Activated naive CD4-positive, alpha-beta T cell treated with anti-CD3 and anti-CD28 coated beads, Interleukin-2, amount 50 U/mL, for 16 hours (primary cell): ENCODE measurements at regions not wholly inside any gene's neighbourhood (a gene's known extent, or its start where the extent isn't known, plus 50 kb on each side); places are given as distances from the start of the nearest gene placed in this dataset.
"Not testable (repeated sequence)": the region's sequence is repeated elsewhere in the genome, so short reads cannot be mapped to it uniquely, and the experiment has no call there.

ENCODE experiments used
- DNase-seq: peaks from one replicate; pipeline ENCODE4 v3.0.0-alpha.2; 2020

DNA sequence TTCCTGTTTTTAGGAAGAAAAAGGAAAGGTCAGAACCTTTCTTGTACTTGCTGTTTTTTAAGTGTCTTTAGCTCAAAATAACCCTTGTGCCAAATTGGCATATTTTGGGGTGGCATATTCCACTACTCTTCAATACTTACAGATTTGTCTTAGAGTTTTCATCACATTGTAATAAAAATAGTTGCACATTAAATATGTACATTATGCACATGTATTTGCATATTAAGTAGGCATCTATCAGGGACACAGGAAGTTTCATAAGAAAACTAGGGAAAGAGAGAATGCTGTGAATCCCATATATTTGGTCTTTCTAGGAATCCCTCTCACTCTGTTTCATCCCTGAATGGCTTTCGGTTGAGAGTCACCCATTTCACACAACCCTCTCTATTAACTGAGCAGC is 139.6 kb downstream of the LARP7 start:
- DNase-seq: no peak

DNA sequence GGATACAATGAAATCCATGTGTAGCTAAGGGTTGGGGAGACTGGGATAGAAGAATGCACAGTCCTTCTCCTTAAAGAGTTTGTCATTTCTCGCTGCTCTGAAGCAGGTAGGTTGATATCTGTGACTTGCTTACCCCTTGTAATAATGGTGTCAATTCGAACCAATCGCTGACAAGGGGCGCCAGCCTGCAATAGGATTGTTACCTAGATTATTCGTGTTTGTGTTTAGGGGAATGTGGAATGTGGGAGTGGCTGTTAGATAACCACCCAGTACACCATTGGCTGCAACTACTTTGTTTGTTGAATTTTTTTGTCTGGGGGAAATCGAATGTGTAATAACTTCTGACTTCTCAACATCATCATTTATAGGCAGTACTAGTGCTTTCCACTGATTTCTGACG is 141.6 kb downstream of the LARP7 start:
- DNase-seq: no peak

DNA sequence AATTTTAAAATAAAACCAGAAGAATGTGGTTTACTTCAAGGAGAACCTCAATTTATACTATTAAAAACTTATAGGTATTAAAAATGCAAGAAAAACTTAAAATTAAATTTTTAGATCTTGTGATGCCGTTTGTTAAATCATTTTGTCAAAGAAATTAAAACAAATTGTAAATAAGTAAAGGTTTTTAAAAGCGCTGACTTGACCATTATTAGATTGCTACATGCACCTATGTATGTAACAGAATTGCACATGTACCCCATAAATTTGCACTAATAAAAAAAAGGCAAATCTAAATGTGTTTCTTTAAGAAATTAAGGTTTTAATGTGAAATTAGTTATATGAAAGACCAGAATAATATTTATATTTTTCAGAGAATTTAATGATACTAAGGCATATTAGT is 156.1 kb downstream of the LARP7 start:
- DNase-seq: no peak

DNA sequence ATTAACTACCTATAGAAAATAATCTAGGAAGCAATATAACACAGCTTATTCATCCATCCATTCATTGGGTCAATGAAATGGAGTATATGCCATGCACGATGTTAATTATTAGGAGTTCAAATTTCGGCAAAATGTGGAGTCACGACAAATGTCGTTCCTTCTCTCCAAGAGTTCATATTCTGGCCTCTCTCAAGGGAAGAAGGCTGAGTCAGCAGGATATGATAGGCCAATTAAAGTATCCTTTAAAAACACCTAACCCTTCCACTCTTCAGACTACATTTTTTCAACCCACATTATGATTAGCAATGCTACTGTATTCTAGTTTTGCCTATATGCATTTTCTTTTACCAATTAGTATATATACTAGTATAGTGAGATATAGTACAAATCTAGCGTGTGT is 163.1 kb downstream of the LARP7 start:
- DNase-seq: no peak

DNA sequence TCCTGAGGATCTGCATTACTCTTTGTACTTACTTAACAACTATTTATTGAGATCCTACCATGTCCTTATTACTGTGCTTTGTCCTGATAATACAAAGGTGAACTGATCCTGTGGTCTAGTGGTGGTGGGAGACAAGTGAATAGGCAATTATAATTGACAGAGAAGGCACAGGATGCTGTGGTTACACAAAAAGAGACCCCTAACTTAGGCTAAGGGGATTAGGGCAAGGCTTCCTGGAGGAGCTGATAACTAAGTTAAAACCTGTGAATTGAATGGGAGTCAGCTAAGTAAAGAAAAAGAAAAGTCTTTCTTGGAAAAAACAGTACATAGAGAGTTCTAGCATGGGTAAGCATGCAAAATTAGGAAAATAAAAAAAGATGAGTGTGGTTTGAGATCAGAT is 164.4 kb downstream of the LARP7 start:
- DNase-seq: no peak

DNA sequence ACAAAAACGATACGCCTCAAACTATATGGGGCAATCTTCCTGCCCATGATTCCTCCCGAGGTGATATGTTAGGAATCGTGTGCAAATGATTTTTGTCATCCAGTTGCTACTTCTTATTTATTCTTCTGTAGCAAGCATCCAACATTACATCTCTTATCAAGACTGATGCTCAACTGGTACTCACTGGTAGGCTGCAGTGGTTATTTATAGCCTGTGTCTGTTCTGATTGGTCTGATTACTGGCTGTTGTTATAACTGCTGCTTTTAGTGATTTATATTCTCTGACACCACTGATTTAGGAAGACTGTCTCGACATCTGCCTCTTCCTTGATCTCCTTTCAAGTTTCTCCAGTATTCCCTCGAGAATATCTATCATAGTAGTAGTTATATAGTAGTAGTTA is 165.8 kb downstream of the LARP7 start:
- DNase-seq: no peak

DNA sequence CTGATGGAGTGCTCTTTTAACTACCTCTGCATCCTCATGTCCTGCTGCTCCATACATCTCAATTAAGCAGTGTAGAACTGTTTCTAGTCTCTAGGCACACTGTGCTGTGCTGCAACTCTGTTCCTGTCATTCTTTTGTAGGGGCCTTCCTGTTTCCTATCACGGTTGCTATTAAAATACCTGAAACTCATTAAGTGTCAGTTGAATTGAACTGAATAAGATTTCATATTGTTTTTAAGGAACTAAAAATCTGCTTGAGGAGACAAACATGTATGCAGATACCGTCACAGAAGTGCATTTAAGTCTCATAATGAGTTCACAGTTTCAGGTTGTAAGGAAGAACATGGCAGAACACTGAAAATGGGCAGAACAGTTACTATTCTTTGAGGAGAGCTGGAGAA is 170.1 kb downstream of the LARP7 start:
- no peak for DNase-seq

DNA sequence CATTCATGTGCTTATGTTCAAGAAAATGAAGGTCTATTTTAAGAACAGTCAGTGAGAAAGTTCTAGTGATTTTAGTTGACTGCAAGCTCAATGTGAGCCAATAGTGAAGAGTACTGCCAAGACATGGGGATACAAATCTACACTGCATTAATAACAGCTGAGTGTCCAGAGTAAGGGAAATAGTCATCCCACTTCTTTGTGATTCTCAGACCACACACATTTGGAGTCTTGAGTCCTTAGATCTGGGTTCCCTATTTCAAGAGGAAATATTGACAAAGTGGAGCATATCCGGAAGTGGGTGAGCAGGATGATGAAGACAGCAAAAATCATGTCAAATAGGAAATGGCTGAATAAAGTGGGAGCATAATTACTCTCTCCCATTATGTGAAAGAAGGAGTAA is 171.1 kb downstream of the LARP7 start:
- no peak for DNase-seq

DNA sequence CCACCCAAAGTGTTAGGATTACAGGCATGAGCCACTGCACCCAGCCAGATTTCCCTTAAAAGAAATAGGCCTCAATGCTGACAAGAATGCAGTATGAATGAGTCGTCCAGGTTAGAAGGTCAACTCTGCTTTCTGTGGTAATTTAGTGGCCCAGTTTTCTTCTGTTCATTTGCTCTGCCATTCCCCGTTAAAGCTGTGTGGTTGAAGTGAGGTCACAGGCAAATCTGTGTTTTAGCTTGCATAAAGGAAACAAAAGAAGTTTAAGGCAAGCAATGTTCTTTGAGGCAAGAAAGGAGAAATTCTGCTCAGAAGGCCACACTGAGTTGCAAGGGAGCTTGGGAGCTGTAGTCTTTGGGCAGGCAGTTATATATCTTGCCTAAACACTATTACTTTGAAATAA is 176.8 kb downstream of the LARP7 start:
- no peak for DNase-seq

DNA sequence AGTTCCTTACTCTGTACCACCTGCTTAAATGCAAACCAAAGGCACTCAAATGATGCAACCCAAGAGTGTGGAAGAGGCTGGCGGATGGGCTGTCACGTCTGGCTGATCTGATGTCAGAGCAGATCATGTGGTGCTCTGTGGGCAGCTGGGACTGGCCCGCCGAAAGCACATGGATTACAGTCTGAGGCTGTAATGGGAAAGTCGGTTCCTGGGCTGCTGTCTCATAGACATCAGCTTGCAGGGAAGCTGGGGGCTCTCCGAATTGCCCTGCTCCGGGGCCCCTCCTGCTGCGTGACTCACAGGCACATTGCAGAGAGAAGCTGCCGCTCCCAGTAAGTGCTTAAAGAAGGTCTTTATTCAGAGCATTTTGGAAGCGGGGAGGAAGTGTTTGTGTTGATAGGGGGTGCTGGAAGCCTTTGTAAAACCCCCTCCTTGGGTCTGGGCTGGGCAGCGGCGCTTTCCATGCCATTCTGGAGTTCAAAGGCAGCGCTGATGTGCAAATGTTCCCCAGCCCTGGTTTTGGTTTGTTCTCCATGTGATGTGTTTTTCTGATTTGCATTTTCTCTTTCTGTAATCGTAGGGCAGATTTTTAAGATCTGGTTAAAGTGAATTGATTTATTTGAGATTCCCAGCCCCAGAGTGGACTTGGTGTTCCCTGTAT is 181.1 kb downstream of the LARP7 start:
- DNase-seq: peak; percentile 19

DNA sequence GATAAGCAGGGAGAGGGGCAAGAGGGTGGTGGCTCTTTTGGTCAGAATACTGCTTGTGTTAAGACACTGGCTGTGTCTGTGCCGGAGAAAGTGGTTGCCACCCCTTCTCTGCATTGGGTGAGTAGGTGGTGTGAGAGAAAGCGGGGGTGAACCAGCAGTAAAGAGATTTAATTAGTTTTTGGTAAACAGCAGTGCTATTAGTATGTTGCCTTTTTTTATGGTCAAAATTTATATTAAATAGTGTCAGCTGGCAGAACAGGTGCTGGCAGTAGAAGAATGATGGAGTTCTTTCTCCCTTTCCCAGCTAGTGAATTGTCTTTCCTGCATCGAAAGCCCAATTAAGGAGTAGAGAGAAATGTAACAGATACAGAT is 181.6 kb downstream of the LARP7 start:
- no peak for DNase-seq

DNA sequence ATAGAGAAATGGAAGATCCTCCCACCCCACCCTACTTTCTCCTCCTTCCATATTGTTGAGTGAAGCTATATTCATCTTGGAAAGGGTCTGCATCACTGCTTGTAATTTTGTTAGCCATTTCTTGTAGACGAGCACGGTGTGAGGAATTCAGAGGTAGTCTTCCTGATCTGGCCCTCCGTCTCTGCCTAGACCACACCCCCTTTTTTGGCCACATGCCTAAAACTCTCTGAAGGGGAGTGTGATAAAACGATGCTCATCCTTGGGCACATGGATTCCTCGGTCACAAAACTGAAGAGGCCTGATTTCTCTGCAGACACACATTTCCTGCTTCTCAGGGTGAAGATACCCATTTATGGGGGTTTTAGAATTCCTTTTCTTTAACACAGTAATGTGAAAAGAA is 182.8 kb downstream of the LARP7 start:
- DNase-seq: no peak

DNA sequence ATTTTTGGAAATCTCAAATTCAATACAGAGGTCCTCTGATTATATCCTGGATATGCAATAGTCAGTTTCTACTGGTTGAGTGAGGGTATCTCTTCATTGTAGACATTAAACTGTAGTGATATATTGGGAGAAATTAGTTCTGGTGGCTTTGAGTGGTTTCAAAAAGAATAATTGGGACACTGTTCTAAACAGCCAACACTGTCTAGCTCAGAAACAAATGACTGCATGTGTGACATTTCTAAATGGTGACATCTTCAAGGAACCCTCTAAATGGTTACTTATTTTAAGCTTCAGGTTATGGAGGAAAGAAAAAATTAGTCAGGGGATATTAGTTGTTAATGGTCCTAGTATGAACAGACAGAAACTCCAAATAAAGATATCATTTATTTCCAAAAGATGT is 186.2 kb downstream of the LARP7 start:
- DNase-seq: no peak

DNA sequence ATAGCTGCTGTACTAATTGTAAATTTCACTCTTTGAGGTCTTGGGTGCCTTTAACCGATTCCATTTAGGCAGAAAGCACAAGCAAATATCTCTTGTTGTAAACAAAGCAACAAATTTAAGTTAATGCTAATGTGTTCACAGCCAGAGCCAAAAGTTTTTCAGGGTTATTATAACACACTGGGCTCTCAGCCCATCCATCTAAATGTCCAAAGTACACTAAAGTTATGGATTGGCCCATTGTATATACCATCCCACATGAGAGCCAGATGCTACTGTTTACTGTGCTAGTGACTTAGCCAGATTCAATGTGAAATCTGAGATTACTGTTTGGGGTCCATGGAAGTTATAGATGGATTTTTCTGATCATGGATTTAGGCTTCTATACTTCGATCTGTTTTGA is 186.7 kb downstream of the LARP7 start:
- no peak for DNase-seq

DNA sequence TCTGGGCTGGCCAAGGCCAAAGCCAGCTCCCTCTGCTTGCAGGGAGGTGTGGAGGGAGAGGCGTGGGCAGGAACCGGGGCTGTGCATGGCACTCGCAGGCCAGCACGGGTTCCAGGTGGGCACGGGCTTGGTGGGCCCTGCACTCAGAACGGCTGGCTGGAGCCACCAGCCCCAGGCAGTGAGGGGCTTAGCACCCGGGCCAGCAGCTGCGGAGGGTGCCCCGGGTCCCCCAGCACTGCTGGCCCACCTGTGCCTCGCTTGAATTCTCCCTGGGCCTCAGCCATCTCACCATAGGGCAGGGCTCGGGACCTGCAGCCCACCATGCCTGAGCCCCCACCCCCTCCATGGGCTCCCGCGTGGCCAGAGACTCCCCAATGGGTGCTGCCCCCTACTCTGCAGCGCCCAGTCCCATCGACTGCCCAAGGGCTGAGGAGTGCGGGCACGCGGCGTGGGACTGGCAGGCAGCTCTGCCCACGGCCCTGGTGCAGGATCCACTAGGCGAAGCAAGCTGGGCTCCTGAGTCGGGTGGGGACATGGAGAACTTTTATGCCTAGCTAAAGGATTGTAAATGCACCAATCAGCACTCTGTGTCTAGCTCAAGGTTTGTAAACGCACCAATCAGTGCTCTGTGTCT is 193.9 kb downstream of the LARP7 start:
- DNase-seq: no peak

DNA sequence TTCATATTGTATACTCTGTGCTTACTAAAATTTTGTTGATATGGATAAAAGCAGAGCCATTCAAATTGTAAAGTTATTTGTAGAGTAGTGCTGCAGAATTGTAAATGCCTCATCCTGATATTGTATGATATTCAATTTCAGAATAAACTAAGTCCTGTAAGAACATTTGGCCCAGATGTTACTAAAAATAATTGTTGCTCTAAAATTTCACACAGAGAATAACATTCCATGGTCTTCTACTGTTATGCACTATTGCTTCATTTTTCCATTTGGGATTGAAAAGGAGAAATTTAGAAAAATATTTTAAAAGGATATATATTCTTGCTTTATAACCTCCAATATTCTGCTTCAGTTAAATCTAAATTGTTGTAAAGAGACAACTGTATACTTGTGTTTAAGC is 195.6 kb downstream of the LARP7 start:
- no peak for DNase-seq

DNA sequence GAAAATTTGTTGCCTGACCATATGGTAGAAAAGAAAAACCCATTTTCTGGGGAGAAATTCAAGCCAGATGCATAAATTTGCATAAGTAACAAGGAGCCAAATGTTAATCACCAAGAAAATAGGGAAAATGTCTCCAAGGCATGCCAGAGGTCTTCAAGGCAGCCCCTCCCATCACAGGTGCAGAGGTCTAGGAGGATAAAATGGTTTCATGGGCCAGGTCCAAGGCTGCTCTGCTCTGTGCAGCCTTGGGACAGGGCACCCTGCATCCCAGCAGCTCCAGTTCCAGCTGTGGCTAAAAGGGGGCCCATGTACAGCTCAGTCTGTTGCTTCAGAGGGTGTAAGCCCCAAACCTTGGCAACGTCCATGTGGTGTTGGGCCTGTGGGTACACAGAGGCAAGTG is 200.0 kb downstream of the LARP7 start:
- no peak for DNase-seq

DNA sequence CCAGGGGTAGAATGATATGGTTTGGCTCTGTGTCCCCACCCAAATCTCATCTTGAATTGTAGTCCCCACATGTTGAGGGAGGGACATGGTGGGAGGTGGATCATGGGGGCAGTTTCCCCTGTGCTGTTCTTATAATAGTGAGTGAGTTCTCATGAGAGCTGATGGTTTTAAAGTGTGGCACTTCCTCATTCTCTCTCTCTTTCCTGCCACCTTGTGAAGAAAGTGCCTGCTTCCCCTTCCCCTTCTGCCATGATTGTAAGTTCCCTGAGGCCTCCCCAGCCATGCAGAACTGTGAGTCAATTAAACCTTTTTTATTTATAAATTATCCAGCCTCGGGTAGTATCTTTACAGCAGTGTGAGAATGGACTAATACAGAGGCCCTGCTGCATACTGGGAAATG is 201.1 kb downstream of the LARP7 start:
- not testable (repeated sequence) for DNase-seq

DNA sequence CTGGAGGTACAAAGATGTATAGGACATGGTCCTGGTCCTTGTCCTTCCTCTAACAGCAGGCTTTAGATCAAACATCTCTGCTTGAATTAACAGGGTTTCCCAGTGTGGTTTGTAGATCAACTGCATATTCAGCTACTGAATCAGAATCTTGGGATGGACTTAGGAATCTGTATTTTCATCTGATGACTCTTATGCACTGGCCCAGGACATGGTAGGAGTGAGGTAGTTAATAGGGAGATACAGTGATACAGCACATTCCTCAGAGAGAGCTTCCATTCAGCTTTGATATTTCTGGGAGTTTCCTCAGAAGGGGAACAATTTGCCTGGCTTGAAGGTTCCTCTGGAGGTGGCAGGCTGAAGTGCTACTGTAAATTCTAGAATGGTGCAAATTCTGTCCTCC is 203.1 kb downstream of the LARP7 start:
- DNase-seq: no peak

DNA sequence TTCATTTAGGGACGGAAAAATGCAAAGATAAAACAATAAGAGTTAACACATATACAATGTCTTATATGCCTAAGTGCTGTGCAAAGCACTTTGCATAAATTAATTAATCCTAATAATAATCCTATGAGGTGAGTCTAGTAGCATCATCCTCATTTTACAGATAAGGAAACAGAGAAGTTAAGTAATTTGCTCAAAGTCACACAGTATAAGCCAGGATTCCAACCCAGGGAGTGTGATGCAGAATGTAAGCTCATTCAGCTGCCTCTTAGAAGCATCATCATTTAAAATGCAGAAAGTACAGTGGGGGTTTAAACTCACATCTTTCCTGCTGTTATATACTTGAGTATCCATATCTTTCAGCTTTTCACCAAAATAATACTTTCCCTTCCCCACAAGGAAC is 203.7 kb downstream of the LARP7 start:
- no peak for DNase-seq

DNA sequence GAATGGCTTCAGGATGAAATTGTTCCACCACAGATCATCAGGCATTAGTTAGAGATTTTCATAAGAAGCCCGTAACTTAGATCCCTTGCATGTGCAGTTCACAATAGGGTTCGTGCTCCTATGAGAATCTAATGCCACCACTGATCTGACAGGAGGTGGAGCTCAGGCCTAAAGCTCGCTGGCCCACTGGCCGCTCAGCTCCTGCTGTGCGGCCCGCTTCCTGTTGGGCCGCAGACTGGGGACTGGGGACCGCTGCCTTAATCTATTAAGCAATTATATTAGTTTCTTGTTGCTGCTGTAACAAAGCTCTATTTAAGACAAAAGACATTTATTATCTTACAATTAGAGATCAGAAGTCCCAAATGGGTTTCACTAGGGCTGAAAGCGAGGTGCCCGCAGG is 205.6 kb downstream of the LARP7 start:
- no peak for DNase-seq

DNA sequence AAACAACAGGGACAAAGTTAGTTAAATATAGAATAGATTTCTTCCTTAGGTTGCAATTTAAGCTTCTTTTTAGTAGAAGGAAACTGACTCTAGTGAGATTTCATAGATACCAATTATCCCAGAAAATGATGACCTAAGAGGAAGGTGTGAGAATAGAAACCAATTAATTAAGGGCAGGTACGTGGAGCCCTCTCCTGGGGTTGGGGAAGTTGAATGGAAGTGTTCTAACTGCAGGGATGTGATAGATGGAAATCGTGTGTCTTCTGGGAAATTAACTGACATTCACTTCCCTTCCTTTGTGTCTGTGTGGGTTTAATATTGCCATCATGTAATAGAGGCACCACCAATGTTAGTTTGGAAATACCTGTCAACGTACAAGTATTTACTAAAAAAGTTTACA is 204.1 kb upstream of the ANK2 start:
- no peak for DNase-seq

DNA sequence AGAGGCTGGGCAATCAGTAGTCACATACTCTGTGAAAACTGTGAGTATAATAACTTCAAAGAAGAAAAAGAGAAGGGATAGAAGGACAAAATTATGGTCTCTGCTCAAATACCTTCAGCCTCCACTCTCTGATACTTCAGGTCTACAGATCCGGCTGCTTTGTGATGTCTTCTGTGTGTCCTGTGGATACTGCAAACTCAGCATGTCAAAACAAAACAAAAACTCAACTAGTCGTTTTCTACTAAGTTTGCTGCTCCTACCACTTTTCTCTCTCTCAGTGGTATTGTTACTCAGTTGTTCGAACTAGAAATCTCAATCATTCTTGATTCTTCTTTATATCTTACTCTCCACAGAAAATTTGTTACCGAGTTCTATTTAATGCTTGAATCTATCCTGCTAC is 202.4 kb upstream of the ANK2 start:
- DNase-seq: no peak

DNA sequence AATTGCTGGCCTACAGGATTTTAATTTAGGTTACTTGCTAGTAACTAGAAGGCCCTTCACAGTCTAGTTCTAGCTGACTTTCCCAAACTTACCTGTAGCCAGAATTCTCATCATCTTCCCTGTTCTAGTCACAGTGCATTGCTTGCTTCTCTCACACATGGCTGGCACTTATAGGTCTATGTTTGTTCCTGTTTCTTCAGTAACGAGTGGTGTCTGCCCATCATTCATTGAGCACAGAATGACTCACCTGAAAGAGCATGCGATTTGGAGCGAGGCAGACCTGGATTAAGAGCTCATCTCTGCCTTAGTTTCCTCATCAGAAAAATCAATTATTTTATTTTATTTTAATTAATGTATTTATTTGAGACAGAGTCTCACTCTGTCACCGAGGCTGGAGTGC is 201.7 kb upstream of the ANK2 start:
- no peak for DNase-seq

DNA sequence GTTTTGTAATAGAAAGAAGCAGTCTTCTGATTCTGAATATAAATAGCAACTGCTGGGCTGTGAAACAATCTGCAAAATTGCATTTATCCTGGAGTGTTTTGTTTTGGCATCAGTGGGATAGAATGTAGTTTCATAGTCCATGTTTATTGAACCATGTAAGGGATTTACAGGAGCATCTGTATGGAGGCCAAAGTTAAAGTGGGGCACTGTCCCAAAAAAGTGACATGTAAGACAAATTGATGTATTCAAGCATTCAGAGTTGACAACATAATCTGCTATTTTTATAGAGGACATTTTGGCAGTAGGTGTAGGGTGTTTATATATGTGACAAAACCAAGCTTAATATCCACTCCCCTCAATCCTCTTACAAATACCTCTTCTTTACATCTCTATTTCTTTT is 200.5 kb upstream of the ANK2 start:
- DNase-seq: no peak

DNA sequence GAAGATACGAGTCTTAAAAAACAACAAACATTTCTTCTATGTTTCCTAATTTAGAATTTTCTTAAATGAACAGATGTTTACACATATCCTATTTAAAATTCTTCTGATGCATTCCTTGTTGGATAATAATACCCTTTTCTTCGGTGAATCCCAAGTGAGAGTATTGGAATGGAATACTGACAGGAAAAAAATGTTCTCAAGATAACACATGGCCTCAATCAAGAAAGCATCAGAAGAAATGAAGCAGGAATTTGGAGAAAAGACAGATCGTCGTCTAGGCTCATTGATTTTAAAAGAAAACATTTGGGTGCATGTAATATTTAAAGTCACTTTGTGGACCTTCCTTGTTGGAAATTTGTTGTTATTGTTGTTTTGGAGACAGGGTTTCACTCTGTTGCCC is 196.9 kb upstream of the ANK2 start:
- DNase-seq: no peak
